Thymus (tissue), 11 donors: ENCODE measurements at regions not wholly inside any gene's neighbourhood (a gene's known extent, or its start where the extent isn't known, plus 50 kb on each side); places are given as distances from the start of the nearest gene placed in this dataset.

Experiments used
- DNase-seq, 9 donors: peaks; one replicate each; pipeline ENCODE4 v3.0.0-alpha.2; 2013; ENCODE audit warnings: low spot score in 9 of 9, low read depth in 6 of 9, missing footprints in 1 of 9
- H3K27ac ChIP-seq, 2 donors: one replicate each; pipeline ENCODE4 v1.5.1; 2013; ENCODE audit warnings: control low read depth in 1 of 2, low read depth in 1 of 2, low read length in 1 of 2, mild to moderate bottlenecking in 1 of 2, moderate library complexity in 1 of 2
- H3K27me3 ChIP-seq, 2 donors: one replicate each; pipeline ENCODE4 v1.5.1; 2013; ENCODE audit warnings: low read length in 1 of 2; ENCODE audit not compliant: control insufficient read depth in 2 of 2, insufficient read depth in 1 of 2
- H3K36me3 ChIP-seq, 2 donors: one replicate each; pipeline ENCODE4 v1.5.1; 2013; ENCODE audit warnings: low read length in 1 of 2, mild to moderate bottlenecking in 1 of 2, moderate library complexity in 1 of 2; ENCODE audit not compliant: control insufficient read depth in 2 of 2, insufficient read depth in 2 of 2
- H3K4me1 ChIP-seq, 2 donors: one replicate each; pipeline ENCODE4 v1.5.1; 2013; ENCODE audit warnings: low read length in 2 of 2; ENCODE audit not compliant: control insufficient read depth in 2 of 2, insufficient read depth in 2 of 2
- H3K4me3 ChIP-seq, 2 donors: one replicate each; pipeline ENCODE4 v1.5.1; 2013; ENCODE audit warnings: low read length in 2 of 2, control low read depth in 1 of 2, mild to moderate bottlenecking in 1 of 2
- H3K9me3 ChIP-seq, 2 donors: one replicate each; pipeline ENCODE4 v1.5.1; 2013; ENCODE audit warnings: low read length in 1 of 2, mild to moderate bottlenecking in 1 of 2; ENCODE audit not compliant: control insufficient read depth in 2 of 2, insufficient read depth in 1 of 2
- WGBS: extraction: QIAGEN DNeasy Blood & Tissue Kit; methylation state at CpG from one replicate; pipeline ENCODE4 v1.1.7; 2013; 5-methylcytosine and 5-hydroxymethylcytosine counted together
- donor health status: healthy.

GRCh38 chr21:27146268-27146667, 179.4 kb upstream of the ADAMTS5 start:
- Histone ChIP-seq H3K27ac (no peak overlapping the region), H3K4me3 (no peak overlapping the region), H3K9me3 (no peaks in the 10 kb centered on the region), H3K4me1 (no peaks in the 10 kb centered on the region), H3K27me3 (no peaks in the 10 kb centered on the region), H3K36me3 (no peaks in the 10 kb centered on the region)
- no peak for DNase-seq
- WGBS, result 86% methylated on average over 1 of the region's 1 CpG

- no peak for DNase-seq
- Histone ChIP-seq H3K9me3 (no peaks in the 10 kb centered on the region), H3K27me3 (no peaks in the 10 kb centered on the region), H3K4me1 (no peaks in the 10 kb centered on the region), H3K27ac (no peak overlapping the region), H3K4me3 (no peak overlapping the region), H3K36me3 (no peaks in the 10 kb centered on the region)
- WGBS, result 95% methylated on average over 6 of the region's 6 CpGs
Measured at GRCh38 chr21:27145134-27145798, 178.4 kb upstream of the ADAMTS5 start.

- Histone ChIP-seq H3K4me3 (no peak overlapping the region), H3K27ac (no peak overlapping the region), H3K4me1 (no peaks in the 10 kb centered on the region), H3K36me3 (no peaks in the 10 kb centered on the region), H3K27me3 (no peaks in the 10 kb centered on the region), H3K9me3 (no peaks in the 10 kb centered on the region)
- 94% methylated on average over 31 of the region's 31 CpGs for WGBS
- DNase-seq, result no peak
Measured at GRCh38 chr21:27143476-27143875, 176.6 kb upstream of the ADAMTS5 start.

- H3K4me3 ChIP-seq, result no peak overlapping the region
- H3K4me1 ChIP-seq, result no peaks in the 10 kb centered on the region
- H3K9me3 ChIP-seq, result no peaks in the 10 kb centered on the region
- H3K27me3 ChIP-seq, result no peaks in the 10 kb centered on the region
- no peak for DNase-seq
- no peaks in the 10 kb centered on the region for H3K36me3 ChIP-seq
- no peak overlapping the region for H3K27ac ChIP-seq
Measured at GRCh38 chr21:27139526-27139925, 172.6 kb upstream of the ADAMTS5 start.

GRCh38 chr21:27134516-27134915, 167.6 kb upstream of the ADAMTS5 start:
- Histone ChIP-seq H3K4me1 (no peaks in the 10 kb centered on the region), H3K27me3 (no peaks in the 10 kb centered on the region), H3K36me3 (no peaks in the 10 kb centered on the region), H3K9me3 (no peaks in the 10 kb centered on the region), H3K4me3 (no peak overlapping the region), H3K27ac (no peak overlapping the region)
- no peak for DNase-seq
- WGBS, result 86% methylated on average over 1 of the region's 1 CpG

- H3K27ac ChIP-seq, result no peak overlapping the region
- H3K27me3 ChIP-seq, result no peaks in the 10 kb centered on the region
- DNase-seq, result no peak
- no peak overlapping the region for H3K4me3 ChIP-seq
- no peaks in the 10 kb centered on the region for H3K9me3 ChIP-seq
- H3K36me3 ChIP-seq, result no peaks in the 10 kb centered on the region
- no peaks in the 10 kb centered on the region for H3K4me1 ChIP-seq
- 95% methylated on average over 2 of the region's 2 CpGs for WGBS
Measured at GRCh38 chr21:27132266-27132665, 165.4 kb upstream of the ADAMTS5 start.

GRCh38 chr21:27130154-27130553, 163.3 kb upstream of the ADAMTS5 start:
- Histone ChIP-seq H3K27me3 (no peaks in the 10 kb centered on the region), H3K27ac (no peak overlapping the region), H3K4me1 (no peaks in the 10 kb centered on the region), H3K4me3 (no peak overlapping the region), H3K36me3 (no peaks in the 10 kb centered on the region), H3K9me3 (no peaks in the 10 kb centered on the region)
- WGBS, result 90% methylated on average over 3 of the region's 3 CpGs
- no peak for DNase-seq

GRCh38 chr21:27129694-27130093, 162.8 kb upstream of the ADAMTS5 start:
- no peak overlapping the region for H3K27ac ChIP-seq

GRCh38 chr21:27129215-27129614, 162.3 kb upstream of the ADAMTS5 start:
- H3K4me1 ChIP-seq, result no peaks in the 10 kb centered on the region
- DNase-seq, result no peak
- H3K4me3 ChIP-seq, result no peak overlapping the region
- H3K36me3 ChIP-seq, result no peaks in the 10 kb centered on the region
- WGBS, result 82% methylated on average over 1 of the region's 1 CpG
- no peak overlapping the region for H3K27ac ChIP-seq
- H3K27me3 ChIP-seq, result no peaks in the 10 kb centered on the region
- H3K9me3 ChIP-seq, result no peaks in the 10 kb centered on the region

More at GRCh38 chr21:27129694-27130093, 162.8 kb upstream of the ADAMTS5 start:
- no peaks in the 10 kb centered on the region for H3K36me3 ChIP-seq
- H3K4me1 ChIP-seq, result no peaks in the 10 kb centered on the region
- no peak for DNase-seq
- H3K4me3 ChIP-seq, result no peak overlapping the region
- H3K9me3 ChIP-seq, result no peaks in the 10 kb centered on the region
- no peaks in the 10 kb centered on the region for H3K27me3 ChIP-seq

GRCh38 chr21:27126140-27126539, 159.3 kb upstream of the ADAMTS5 start:
- H3K4me3 ChIP-seq, result no peak overlapping the region
- no peaks in the 10 kb centered on the region for H3K36me3 ChIP-seq
- no peak for DNase-seq
- no peaks in the 10 kb centered on the region for H3K4me1 ChIP-seq
- 84% methylated on average over 4 of the region's 4 CpGs for WGBS
- no peaks in the 10 kb centered on the region for H3K9me3 ChIP-seq
- H3K27ac ChIP-seq, result no peak overlapping the region
- no peaks in the 10 kb centered on the region for H3K27me3 ChIP-seq
